ENCODE measurements at regions not wholly inside any gene's neighbourhood (a gene's known extent, or its start where the extent isn't known, plus 50 kb on each side); places are given as distances from the start of the nearest gene placed in this dataset.

GRCh38 chr11:87421422-87421821, 383.7 kb downstream of the TMEM135 start:
- no peaks in the 10 kb centered on the region for H3K79me2 ChIP-seq (ENCODE audit: low read length)
- H3K27me3 ChIP-seq (ENCODE audit: low read length), result no peaks in the 10 kb centered on the region
- peak overlapping the region; percentile 4; the same call in 1 of the 2 replicates for H3K9ac ChIP-seq (ENCODE audit: low read length)
- peak; percentile 98 for DNase-seq
- no peaks in the 10 kb centered on the region for H3K9me3 ChIP-seq (ENCODE audit: low read length)
- peak overlapping the region; percentile 70 for H3K27ac ChIP-seq (ENCODE audit: low read length)
- H3K36me3 ChIP-seq (ENCODE audit: insufficient read depth, low read length), result no peaks in the 10 kb centered on the region
- H3K9me2 ChIP-seq (replicated peaks; ENCODE audit: insufficient read depth, low read length), result no peaks in the 10 kb centered on the region
- 0 out of 2 replicates have a peak overlapping the region, but pooled peaks have one; percentile 62 for H2AFZ ChIP-seq (ENCODE audit: low read length)
- H4K20me1 ChIP-seq (ENCODE audit: insufficient read depth, low read depth, low read length), result no peaks in the 10 kb centered on the region
- H3K4me2 ChIP-seq (ENCODE audit: low read depth, low read length, poor library complexity, severe bottlenecking), result no peak overlapping the region
- H3K4me1 ChIP-seq (ENCODE audit: low read length), result peaks cover 54% of the 10 kb centered on the region
- H3K4me3 ChIP-seq (ENCODE audit: low read length), result no peak overlapping the region

GRCh38 chr11:87417951-87418350, 380.2 kb downstream of the TMEM135 start:
- Histone ChIP-seq H3K27me3 (ENCODE audit: low read length) (no peaks in the 10 kb centered on the region), H3K4me2 (ENCODE audit: low read depth, low read length, poor library complexity, severe bottlenecking) (no peak overlapping the region), H4K20me1 (ENCODE audit: insufficient read depth, low read depth, low read length) (no peaks in the 10 kb centered on the region), H3K9ac (ENCODE audit: low read length) (no peak overlapping the region), H3K36me3 (ENCODE audit: insufficient read depth, low read length) (no peaks in the 10 kb centered on the region; the same call in 1 of the 2 replicates), H3K4me3 (ENCODE audit: low read length) (no peak overlapping the region), H3K9me2 (replicated peaks; ENCODE audit: insufficient read depth, low read length) (no peaks in the 10 kb centered on the region), H3K27ac (ENCODE audit: low read length) (no peak overlapping the region), H3K4me1 (ENCODE audit: low read length) (peaks cover 36% of the 10 kb centered on the region), H3K79me2 (ENCODE audit: low read length) (no peaks in the 10 kb centered on the region), H3K9me3 (ENCODE audit: low read length) (no peaks in the 10 kb centered on the region), H2AFZ (ENCODE audit: low read length) (no peak overlapping the region)
- no peak for DNase-seq

GRCh38 chr11:87405843-87406242, 368.1 kb downstream of the TMEM135 start:
- no peak for DNase-seq
- H3K27ac ChIP-seq (ENCODE audit: low read length), result no peak overlapping the region
- H3K4me2 ChIP-seq (ENCODE audit: low read depth, low read length, poor library complexity, severe bottlenecking), result no peak overlapping the region

GRCh38 chr11:87405356-87405755, 367.6 kb downstream of the TMEM135 start:
- no peaks in the 10 kb centered on the region for H3K27me3 ChIP-seq (ENCODE audit: low read length)
- no peak overlapping the region for H2AFZ ChIP-seq (ENCODE audit: low read length)
- H3K4me3 ChIP-seq (ENCODE audit: low read length), result no peak overlapping the region
- no peaks in the 10 kb centered on the region for H3K9me2 ChIP-seq (replicated peaks; ENCODE audit: insufficient read depth, low read length)
- no peak overlapping the region for H3K9ac ChIP-seq (ENCODE audit: low read length)
- H3K36me3 ChIP-seq (ENCODE audit: insufficient read depth, low read length), result peaks cover 8% of the 10 kb centered on the region; the same call in 1 of the 2 replicates
- peaks cover 12% of the 10 kb centered on the region for H3K9me3 ChIP-seq (ENCODE audit: low read length)
- H3K4me1 ChIP-seq (ENCODE audit: low read length), result no peaks in the 10 kb centered on the region
- no peak overlapping the region for H3K4me2 ChIP-seq (ENCODE audit: low read depth, low read length, poor library complexity, severe bottlenecking)
- H3K79me2 ChIP-seq (ENCODE audit: low read length), result no peaks in the 10 kb centered on the region
- DNase-seq, result no peak
- H4K20me1 ChIP-seq (ENCODE audit: insufficient read depth, low read depth, low read length), result no peaks in the 10 kb centered on the region
- H3K27ac ChIP-seq (ENCODE audit: low read length), result no peak overlapping the region

More at GRCh38 chr11:87405843-87406242, 368.1 kb downstream of the TMEM135 start:
- H2AFZ ChIP-seq (ENCODE audit: low read length), result no peak overlapping the region
- H3K9ac ChIP-seq (ENCODE audit: low read length), result no peak overlapping the region
- H3K4me1 ChIP-seq (ENCODE audit: low read length), result peaks cover 3% of the 10 kb centered on the region
- H3K4me3 ChIP-seq (ENCODE audit: low read length), result no peak overlapping the region
- no peaks in the 10 kb centered on the region for H3K79me2 ChIP-seq (ENCODE audit: low read length)
- H3K9me2 ChIP-seq (replicated peaks; ENCODE audit: insufficient read depth, low read length), result no peaks in the 10 kb centered on the region
- H4K20me1 ChIP-seq (ENCODE audit: insufficient read depth, low read depth, low read length), result no peaks in the 10 kb centered on the region
- H3K27me3 ChIP-seq (ENCODE audit: low read length), result no peaks in the 10 kb centered on the region
- peaks cover 8% of the 10 kb centered on the region; the same call in 1 of the 2 replicates for H3K36me3 ChIP-seq (ENCODE audit: insufficient read depth, low read length)
- peaks cover 12% of the 10 kb centered on the region for H3K9me3 ChIP-seq (ENCODE audit: low read length)

- H3K27me3 ChIP-seq (ENCODE audit: low read length), result no peaks in the 10 kb centered on the region
- no peak overlapping the region for H2AFZ ChIP-seq (ENCODE audit: low read length)
These were observed 363.9 kb downstream of the TMEM135 start for GRCh38 chr11:87401653-87402052.

GRCh38 chr11:87399341-87399740, 361.6 kb downstream of the TMEM135 start:
- H3K27ac ChIP-seq (ENCODE audit: low read length), result no peak overlapping the region
- no peaks in the 10 kb centered on the region for H3K9me2 ChIP-seq (replicated peaks; ENCODE audit: insufficient read depth, low read length)
- no peak for DNase-seq
- H3K79me2 ChIP-seq (ENCODE audit: low read length), result no peaks in the 10 kb centered on the region
- no peaks in the 10 kb centered on the region for H3K27me3 ChIP-seq (ENCODE audit: low read length)
- H3K4me3 ChIP-seq (ENCODE audit: low read length), result no peak overlapping the region
- no peak overlapping the region for H2AFZ ChIP-seq (ENCODE audit: low read length)
- H3K4me2 ChIP-seq (ENCODE audit: low read depth, low read length, poor library complexity, severe bottlenecking), result no peak overlapping the region
- H3K4me1 ChIP-seq (ENCODE audit: low read length), result peaks cover 2% of the 10 kb centered on the region; the same call in 1 of the 2 replicates
- H4K20me1 ChIP-seq (ENCODE audit: insufficient read depth, low read depth, low read length), result no peaks in the 10 kb centered on the region
- H3K9me3 ChIP-seq (ENCODE audit: low read length), result peaks cover 7% of the 10 kb centered on the region
- H3K36me3 ChIP-seq (ENCODE audit: insufficient read depth, low read length), result peaks cover 8% of the 10 kb centered on the region; the same call in 1 of the 2 replicates
- H3K9ac ChIP-seq (ENCODE audit: low read length), result no peak overlapping the region

More at GRCh38 chr11:87401653-87402052, 363.9 kb downstream of the TMEM135 start:
- no peaks in the 10 kb centered on the region for H3K9me2 ChIP-seq (replicated peaks; ENCODE audit: insufficient read depth, low read length)
- no peak overlapping the region for H3K27ac ChIP-seq (ENCODE audit: low read length)
- H3K36me3 ChIP-seq (ENCODE audit: insufficient read depth, low read length), result peaks cover 8% of the 10 kb centered on the region; the same call in 1 of the 2 replicates
- DNase-seq, result no peak
- no peaks in the 10 kb centered on the region for H3K79me2 ChIP-seq (ENCODE audit: low read length)
- no peaks in the 10 kb centered on the region for H4K20me1 ChIP-seq (ENCODE audit: insufficient read depth, low read depth, low read length)
- H3K4me1 ChIP-seq (ENCODE audit: low read length), result peaks cover 2% of the 10 kb centered on the region; the same call in 1 of the 2 replicates
- H3K9me3 ChIP-seq (ENCODE audit: low read length), result peaks cover 12% of the 10 kb centered on the region
- H3K4me2 ChIP-seq (ENCODE audit: low read depth, low read length, poor library complexity, severe bottlenecking), result no peak overlapping the region
- H3K4me3 ChIP-seq (ENCODE audit: low read length), result no peak overlapping the region
- no peak overlapping the region for H3K9ac ChIP-seq (ENCODE audit: low read length)

- Histone ChIP-seq H2AFZ (ENCODE audit: low read length) (no peak overlapping the region), H3K79me2 (ENCODE audit: low read length) (no peaks in the 10 kb centered on the region), H3K9ac (ENCODE audit: low read length) (no peak overlapping the region), H3K9me2 (replicated peaks; ENCODE audit: insufficient read depth, low read length) (no peaks in the 10 kb centered on the region), H3K36me3 (ENCODE audit: insufficient read depth, low read length) (peaks cover 5% of the 10 kb centered on the region; the same call in 1 of the 2 replicates), H4K20me1 (ENCODE audit: insufficient read depth, low read depth, low read length) (no peaks in the 10 kb centered on the region), H3K4me2 (ENCODE audit: low read depth, low read length, poor library complexity, severe bottlenecking) (no peak overlapping the region), H3K27ac (ENCODE audit: low read length) (no peak overlapping the region), H3K27me3 (ENCODE audit: low read length) (no peaks in the 10 kb centered on the region), H3K4me1 (ENCODE audit: low read length) (peaks cover 2% of the 10 kb centered on the region; the same call in 1 of the 2 replicates), H3K9me3 (ENCODE audit: low read length) (peaks cover 5% of the 10 kb centered on the region), H3K4me3 (ENCODE audit: low read length) (no peak overlapping the region)
- DNase-seq, result no peak
These were observed 361.2 kb downstream of the TMEM135 start for GRCh38 chr11:87398931-87399330.

GRCh38 chr11:87397011-87397865, 359.5 kb downstream of the TMEM135 start:
- Histone ChIP-seq H3K4me1 (ENCODE audit: low read length) (peaks cover 2% of the 10 kb centered on the region; the same call in 1 of the 2 replicates), H3K4me2 (ENCODE audit: low read depth, low read length, poor library complexity, severe bottlenecking) (no peak overlapping the region), H3K27me3 (ENCODE audit: low read length) (no peaks in the 10 kb centered on the region), H4K20me1 (ENCODE audit: insufficient read depth, low read depth, low read length) (no peaks in the 10 kb centered on the region), H3K9ac (ENCODE audit: low read length) (no peak overlapping the region), H3K79me2 (ENCODE audit: low read length) (no peaks in the 10 kb centered on the region), H3K36me3 (ENCODE audit: insufficient read depth, low read length) (no peaks in the 10 kb centered on the region), H3K27ac (ENCODE audit: low read length) (no peak overlapping the region), H2AFZ (ENCODE audit: low read length) (no peak overlapping the region), H3K4me3 (ENCODE audit: low read length) (no peak overlapping the region), H3K9me3 (ENCODE audit: low read length) (no peaks in the 10 kb centered on the region), H3K9me2 (replicated peaks; ENCODE audit: insufficient read depth, low read length) (no peaks in the 10 kb centered on the region)
- DNase-seq, result no peak
